Gastrocnemius medialis (tissue), 4 donors: ENCODE measurements at regions not wholly inside any gene's neighbourhood (a gene's known extent, or its start where the extent isn't known, plus 50 kb on each side); places are given as distances from the start of the nearest gene placed in this dataset.
"Not testable (repeated sequence)": the region's sequence is repeated elsewhere in the genome, so short reads cannot be mapped to it uniquely, and the experiment has no call there.

Source experiments
- POLR2A ChIP-seq, 2 donors: fragments of 450-650 bp; IDR thresholded peaks; one replicate each; pipeline ENCODE4 v1.6.1; 2017; ENCODE audit warnings: antibody characterized with exemption in 2 of 2, mild to moderate bottlenecking in 2 of 2, moderate library complexity in 2 of 2
- TF ChIP-seq, protein P1 (sequence below), 5 experiments: fragments of 450-650 bp in 3 of 5; fragments of 200-600 bp in 2 of 5; sonication (generic) in 2 of 5; IDR thresholded peaks in 4 of 5; conservative IDR thresholded peaks in 1 of 5; 1 replicate in 4 of 5; 2 replicates in 1 of 5; pipeline ENCODE4 v1.5.1; 2016 to 2019; ENCODE audit warnings: antibody characterized with exemption in 5 of 5, mild to moderate bottlenecking in 3 of 5, moderate library complexity in 3 of 5

DNA sequence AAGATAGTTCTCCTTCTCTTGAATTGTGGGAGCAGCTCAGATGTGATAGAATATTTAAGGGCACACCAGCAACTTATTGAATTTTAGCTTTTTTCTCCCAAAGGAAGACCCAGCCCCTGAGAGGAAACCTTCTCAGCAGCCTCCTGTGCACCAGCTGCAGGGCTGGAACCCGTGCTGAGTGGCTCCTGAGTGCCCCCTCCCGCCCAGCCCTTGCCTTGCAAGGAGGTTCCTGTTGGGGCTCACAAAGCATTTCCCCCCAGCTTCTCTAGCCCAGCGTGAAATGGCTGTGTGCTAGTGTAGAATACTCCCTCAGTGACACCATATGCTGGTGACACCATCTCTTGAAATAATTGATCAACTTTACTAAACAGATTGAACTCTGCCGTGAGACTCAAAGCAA is 1180.1 kb downstream of the TMEM121 start:
- TF ChIP-seq, protein P1, sequence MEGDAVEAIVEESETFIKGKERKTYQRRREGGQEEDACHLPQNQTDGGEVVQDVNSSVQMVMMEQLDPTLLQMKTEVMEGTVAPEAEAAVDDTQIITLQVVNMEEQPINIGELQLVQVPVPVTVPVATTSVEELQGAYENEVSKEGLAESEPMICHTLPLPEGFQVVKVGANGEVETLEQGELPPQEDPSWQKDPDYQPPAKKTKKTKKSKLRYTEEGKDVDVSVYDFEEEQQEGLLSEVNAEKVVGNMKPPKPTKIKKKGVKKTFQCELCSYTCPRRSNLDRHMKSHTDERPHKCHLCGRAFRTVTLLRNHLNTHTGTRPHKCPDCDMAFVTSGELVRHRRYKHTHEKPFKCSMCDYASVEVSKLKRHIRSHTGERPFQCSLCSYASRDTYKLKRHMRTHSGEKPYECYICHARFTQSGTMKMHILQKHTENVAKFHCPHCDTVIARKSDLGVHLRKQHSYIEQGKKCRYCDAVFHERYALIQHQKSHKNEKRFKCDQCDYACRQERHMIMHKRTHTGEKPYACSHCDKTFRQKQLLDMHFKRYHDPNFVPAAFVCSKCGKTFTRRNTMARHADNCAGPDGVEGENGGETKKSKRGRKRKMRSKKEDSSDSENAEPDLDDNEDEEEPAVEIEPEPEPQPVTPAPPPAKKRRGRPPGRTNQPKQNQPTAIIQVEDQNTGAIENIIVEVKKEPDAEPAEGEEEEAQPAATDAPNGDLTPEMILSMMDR (IDR thresholded peaks at IDR 0.05 in 4 of 5, conservative IDR thresholded peaks at IDR 0.05 in 1 of 5), result not testable (repeated sequence)
- TF ChIP-seq POLR2A (IDR thresholded peaks at IDR 0.05), result not testable (repeated sequence)
